GM12872 (cell line): ENCODE measurements at regions not wholly inside any gene's neighbourhood (a gene's known extent, or its start where the extent isn't known, plus 50 kb on each side); places are given as distances from the start of the nearest gene placed in this dataset.

Source experiments
- TF ChIP-seq, protein P1 (sequence below): IDR thresholded peaks from 3 replicates; pipeline ENCODE4 v1.5.1; 2011; ENCODE audit warnings: low read depth, mild to moderate bottlenecking, low read length, moderate library complexity; ENCODE audit not compliant: insufficient read depth

DNA sequence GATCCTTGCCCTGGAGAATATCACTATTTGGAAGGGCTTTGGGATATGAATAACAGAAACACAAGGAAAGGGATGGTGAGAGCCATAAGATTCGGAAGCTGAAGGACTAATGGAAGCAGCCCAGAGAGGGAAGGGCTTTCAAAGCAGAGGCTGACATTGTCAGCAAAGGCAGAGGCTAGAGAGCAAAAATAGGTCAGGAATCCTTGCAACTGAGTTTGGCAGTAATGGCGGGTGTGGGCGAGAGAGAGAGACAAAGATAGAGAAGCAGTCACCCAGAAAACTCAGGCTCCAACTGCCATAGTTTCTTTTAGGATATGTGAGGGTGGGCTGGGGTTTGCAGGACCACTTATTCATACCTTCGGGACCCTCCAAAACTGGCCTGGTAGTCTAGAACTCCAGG lies 248.6 kb downstream of the OPA1 start:
- TF ChIP-seq, protein P1, sequence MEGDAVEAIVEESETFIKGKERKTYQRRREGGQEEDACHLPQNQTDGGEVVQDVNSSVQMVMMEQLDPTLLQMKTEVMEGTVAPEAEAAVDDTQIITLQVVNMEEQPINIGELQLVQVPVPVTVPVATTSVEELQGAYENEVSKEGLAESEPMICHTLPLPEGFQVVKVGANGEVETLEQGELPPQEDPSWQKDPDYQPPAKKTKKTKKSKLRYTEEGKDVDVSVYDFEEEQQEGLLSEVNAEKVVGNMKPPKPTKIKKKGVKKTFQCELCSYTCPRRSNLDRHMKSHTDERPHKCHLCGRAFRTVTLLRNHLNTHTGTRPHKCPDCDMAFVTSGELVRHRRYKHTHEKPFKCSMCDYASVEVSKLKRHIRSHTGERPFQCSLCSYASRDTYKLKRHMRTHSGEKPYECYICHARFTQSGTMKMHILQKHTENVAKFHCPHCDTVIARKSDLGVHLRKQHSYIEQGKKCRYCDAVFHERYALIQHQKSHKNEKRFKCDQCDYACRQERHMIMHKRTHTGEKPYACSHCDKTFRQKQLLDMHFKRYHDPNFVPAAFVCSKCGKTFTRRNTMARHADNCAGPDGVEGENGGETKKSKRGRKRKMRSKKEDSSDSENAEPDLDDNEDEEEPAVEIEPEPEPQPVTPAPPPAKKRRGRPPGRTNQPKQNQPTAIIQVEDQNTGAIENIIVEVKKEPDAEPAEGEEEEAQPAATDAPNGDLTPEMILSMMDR: no peak

DNA sequence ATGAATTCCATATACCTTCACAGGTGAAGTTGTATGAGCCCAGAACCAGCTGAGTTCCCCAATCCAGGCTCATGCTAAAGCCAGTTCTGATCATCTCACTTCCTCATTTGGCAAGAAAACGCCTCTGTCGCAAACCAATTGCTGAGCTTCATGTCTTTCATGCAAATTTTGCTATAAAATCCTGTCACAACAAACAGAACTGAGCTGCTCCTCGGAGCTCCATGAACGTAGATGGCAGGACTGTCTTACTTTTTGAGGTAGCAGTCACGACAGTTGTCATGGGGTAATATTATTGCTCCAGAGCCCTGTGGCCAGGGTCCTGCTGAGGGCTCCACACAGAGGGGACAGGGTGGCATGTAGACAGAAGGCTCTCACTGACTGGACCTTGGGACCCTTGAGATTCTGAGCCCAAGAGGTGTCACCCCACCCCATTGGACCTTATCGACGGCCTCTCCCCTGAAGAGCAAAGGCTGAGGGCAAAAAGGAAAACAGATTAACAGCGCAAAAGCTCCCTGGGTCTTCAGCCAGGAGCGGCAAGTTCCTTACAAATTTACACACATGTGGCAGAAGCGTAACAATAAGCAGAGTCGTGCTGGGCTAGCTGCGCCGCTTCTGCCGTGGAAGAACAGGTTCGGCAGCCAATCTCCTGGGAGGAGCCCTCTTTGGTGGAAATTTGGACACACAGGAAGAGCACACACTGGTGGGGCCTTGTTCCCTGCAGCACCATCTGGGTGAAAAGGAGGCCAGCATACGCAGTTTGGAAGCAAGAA lies 249.2 kb downstream of the OPA1 start:
- TF ChIP-seq, protein P1: no peak

DNA sequence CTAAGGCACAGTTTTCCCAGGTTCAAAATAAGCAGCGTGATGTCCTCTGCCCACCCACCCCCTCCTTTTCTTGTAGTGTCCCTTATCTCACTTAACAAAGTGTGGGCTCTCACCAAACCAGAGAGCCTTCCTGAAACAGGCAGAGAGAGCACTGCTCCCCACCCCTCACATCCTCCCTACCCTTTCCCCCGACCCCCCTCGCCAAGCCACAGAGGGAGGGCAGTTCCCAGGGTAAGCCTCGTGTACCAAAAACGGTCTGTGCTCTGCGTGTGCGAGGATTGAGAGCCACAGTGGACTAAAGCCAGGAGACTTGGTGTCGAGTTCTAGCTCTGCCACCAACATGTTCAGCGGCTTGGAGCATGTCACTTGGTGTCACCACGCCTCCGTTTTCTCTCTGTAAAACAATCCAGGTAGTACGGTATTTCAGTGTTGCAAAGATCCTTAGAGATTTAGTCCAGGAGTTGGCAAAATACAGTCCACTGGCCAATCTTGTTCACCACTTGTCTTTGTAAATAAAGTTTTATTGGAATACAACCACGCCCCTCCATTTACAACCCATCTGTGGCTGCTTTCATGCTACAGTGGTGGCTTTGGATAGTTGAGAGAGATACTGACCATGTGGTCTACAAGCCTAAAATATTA lies 249.9 kb downstream of the OPA1 start:
- TF ChIP-seq, protein P1: no peak

DNA sequence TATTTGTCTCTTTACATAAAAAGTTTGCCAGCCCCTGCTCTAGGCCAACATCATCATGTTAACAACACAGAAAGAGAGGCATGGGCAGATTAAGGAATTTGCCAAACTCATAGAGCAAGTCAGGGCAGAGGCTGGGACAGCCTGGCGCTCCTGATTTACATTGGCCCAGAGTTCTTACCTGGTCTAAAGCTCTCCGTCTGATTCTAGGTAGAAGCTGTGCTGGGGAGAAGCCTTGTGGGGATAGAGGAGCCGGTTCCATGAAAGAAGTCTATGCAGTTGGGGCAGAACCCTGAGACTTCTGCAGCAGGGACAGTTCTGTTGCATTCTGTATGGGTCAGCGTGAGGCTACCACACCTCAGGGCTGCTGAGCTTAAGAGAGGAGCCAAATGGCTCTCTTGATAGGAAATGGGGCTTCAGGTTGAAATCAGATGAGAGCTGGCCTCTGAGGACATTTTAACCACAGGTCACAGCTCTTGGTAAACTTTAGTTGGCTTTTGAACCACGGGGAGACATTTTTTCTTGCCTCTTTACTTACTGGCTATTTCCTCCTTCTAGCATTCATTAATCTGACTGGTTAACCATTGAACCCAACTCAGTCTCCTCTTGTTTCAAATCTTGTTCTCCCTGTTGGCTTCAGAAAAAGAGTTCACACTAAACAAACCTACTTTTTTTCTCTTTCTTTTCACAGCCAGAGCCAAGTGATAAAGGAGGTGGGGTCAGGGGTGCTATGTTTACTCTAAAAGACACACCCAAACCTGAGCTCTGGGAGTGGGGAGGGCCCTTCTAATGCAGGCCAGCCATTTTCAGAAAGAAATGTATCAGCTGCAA lies 250.7 kb downstream of the OPA1 start:
- TF ChIP-seq, protein P1: no peak

DNA sequence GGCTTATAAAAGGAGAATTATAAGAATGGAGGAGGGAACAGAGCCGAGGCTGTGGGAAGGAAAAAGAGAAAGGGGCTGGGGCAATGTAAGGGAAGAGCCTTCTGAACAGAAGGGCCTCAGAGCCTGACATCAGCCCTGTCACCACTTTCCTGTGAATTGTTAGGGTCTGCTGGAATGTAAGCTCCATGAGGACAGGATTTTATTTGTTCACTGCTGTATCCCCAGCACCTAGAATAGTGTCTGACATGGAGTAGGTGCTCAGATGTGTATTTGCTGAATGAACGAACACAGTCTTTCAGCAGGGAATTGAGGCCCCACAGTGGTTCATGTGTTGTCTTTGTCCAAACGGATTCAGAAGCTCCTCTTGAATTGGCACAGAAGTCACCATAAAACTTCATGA lies 251.5 kb downstream of the OPA1 start:
- TF ChIP-seq, protein P1: no peak

DNA sequence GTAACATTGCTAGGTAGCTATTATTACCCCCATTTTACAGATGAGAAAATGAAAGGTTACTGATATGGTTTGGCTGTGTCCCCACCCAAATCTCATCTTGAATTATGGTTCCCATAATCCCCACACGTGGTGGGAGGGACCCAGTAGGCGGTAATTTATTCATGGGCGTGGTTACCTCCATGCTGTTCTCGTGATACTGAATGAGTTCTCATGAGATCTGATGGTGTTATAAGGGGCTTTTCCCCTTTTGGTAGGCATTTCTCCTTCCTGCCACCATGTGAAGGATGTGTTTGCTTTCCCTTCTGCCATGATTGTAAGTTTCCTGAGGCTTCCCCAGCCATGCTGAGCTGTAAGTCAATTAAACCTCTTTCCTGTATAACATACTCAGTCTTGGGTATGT lies 252.1 kb downstream of the OPA1 start:
- TF ChIP-seq, protein P1: no peak

DNA sequence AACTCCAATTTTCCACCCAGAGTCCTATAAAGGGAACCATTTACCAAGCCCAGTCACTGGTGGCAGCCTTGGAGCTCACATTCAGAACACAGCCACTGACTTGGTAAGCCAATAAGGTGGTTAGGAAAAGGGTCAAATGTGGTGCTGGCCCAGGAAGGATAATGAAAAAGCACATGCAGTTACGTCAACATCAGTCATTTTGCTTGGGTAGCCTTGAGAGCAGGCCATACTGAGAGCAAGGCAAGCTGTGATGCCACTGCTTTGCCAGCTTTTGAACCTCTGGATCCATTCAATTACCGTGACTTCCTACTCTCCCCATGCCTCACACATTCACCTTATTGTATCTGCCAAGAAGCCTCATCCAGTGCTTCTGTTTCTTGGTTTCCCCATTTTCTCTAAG lies 253.6 kb downstream of the OPA1 start:
- TF ChIP-seq, protein P1: no peak
